ENCODE measurements at regions not wholly inside any gene's neighbourhood (a gene's known extent, or its start where the extent isn't known, plus 50 kb on each side); places are given as distances from the start of the nearest gene placed in this dataset.
"Not testable (repeated sequence)": the region's sequence is repeated elsewhere in the genome, so short reads cannot be mapped to it uniquely, and the experiment has no call there.

- Histone ChIP-seq H3K9ac (ENCODE audit: low read depth, low read length) (no peak overlapping the region), H3K27me3 (ENCODE audit: control insufficient read depth, insufficient read depth, low read length) (no peaks in the 10 kb centered on the region), H3K36me3 (ENCODE audit: control insufficient read depth, insufficient read depth, low read length) (no peaks in the 10 kb centered on the region), H3K4me3 (ENCODE audit: low read depth, low read length) (no peak overlapping the region), H3K9me3 (ENCODE audit: control insufficient read depth, insufficient read depth, low read length) (no peaks in the 10 kb centered on the region), H3K4me1 (ENCODE audit: control insufficient read depth, insufficient read depth, low read length) (peaks cover 4% of the 10 kb centered on the region)
Measured at GRCh38 chr5:100641833-100642232, 106.7 kb downstream of the FAM174A start.

GRCh38 chr5:100643473-100643872, 108.3 kb downstream of the FAM174A start:
- no peaks in the 10 kb centered on the region for H3K9me3 ChIP-seq (ENCODE audit: control insufficient read depth, insufficient read depth, low read length)
- no peak overlapping the region for H3K9ac ChIP-seq (ENCODE audit: low read depth, low read length)
- H3K36me3 ChIP-seq (ENCODE audit: control insufficient read depth, insufficient read depth, low read length), result no peaks in the 10 kb centered on the region
- H3K4me3 ChIP-seq (ENCODE audit: low read depth, low read length), result no peak overlapping the region
- H3K27me3 ChIP-seq (ENCODE audit: control insufficient read depth, insufficient read depth, low read length), result no peaks in the 10 kb centered on the region
- H3K4me1 ChIP-seq (ENCODE audit: control insufficient read depth, insufficient read depth, low read length), result peaks cover 4% of the 10 kb centered on the region

- Histone ChIP-seq H3K27me3 (ENCODE audit: control insufficient read depth, insufficient read depth, low read length) (no peaks in the 10 kb centered on the region), H3K4me1 (ENCODE audit: control insufficient read depth, insufficient read depth, low read length) (peaks cover 4% of the 10 kb centered on the region), H3K9me3 (ENCODE audit: control insufficient read depth, insufficient read depth, low read length) (no peaks in the 10 kb centered on the region), H3K4me3 (ENCODE audit: low read depth, low read length) (no peak overlapping the region), H3K36me3 (ENCODE audit: control insufficient read depth, insufficient read depth, low read length) (no peaks in the 10 kb centered on the region), H3K9ac (ENCODE audit: low read depth, low read length) (no peak overlapping the region)
Measured at GRCh38 chr5:100644185-100644584, 109.0 kb downstream of the FAM174A start.

- Histone ChIP-seq H3K4me1 (ENCODE audit: control insufficient read depth, insufficient read depth, low read length) (peaks cover 4% of the 10 kb centered on the region), H3K4me3 (ENCODE audit: low read depth, low read length) (no peak overlapping the region), H3K27me3 (ENCODE audit: control insufficient read depth, insufficient read depth, low read length) (no peaks in the 10 kb centered on the region), H3K36me3 (ENCODE audit: control insufficient read depth, insufficient read depth, low read length) (no peaks in the 10 kb centered on the region), H3K9ac (ENCODE audit: low read depth, low read length) (no peak overlapping the region), H3K9me3 (ENCODE audit: control insufficient read depth, insufficient read depth, low read length) (no peaks in the 10 kb centered on the region)
Measured at GRCh38 chr5:100644776-100645175, 109.6 kb downstream of the FAM174A start.

GRCh38 chr5:100646011-100646410, 110.8 kb downstream of the FAM174A start:
- H3K4me3 ChIP-seq (ENCODE audit: low read depth, low read length), result no peak overlapping the region
- no peaks in the 10 kb centered on the region for H3K9me3 ChIP-seq (ENCODE audit: control insufficient read depth, insufficient read depth, low read length)
- no peaks in the 10 kb centered on the region for H3K36me3 ChIP-seq (ENCODE audit: control insufficient read depth, insufficient read depth, low read length)
- H3K4me1 ChIP-seq (ENCODE audit: control insufficient read depth, insufficient read depth, low read length), result peaks cover 4% of the 10 kb centered on the region
- H3K27me3 ChIP-seq (ENCODE audit: control insufficient read depth, insufficient read depth, low read length), result no peaks in the 10 kb centered on the region
- no peak overlapping the region for H3K9ac ChIP-seq (ENCODE audit: low read depth, low read length)

- Histone ChIP-seq H3K4me1 (ENCODE audit: control insufficient read depth, insufficient read depth, low read length) (peaks cover 4% of the 10 kb centered on the region), H3K4me3 (ENCODE audit: low read depth, low read length) (no peak overlapping the region), H3K9ac (ENCODE audit: low read depth, low read length) (no peak overlapping the region), H3K27me3 (ENCODE audit: control insufficient read depth, insufficient read depth, low read length) (no peaks in the 10 kb centered on the region), H3K36me3 (ENCODE audit: control insufficient read depth, insufficient read depth, low read length) (no peaks in the 10 kb centered on the region), H3K9me3 (ENCODE audit: control insufficient read depth, insufficient read depth, low read length) (no peaks in the 10 kb centered on the region)
Measured at GRCh38 chr5:100646691-100647090, 111.5 kb downstream of the FAM174A start.

- peak overlapping the region; percentile 50 for H3K9ac ChIP-seq (ENCODE audit: low read depth, low read length)
- H3K4me3 ChIP-seq (ENCODE audit: low read depth, low read length), result no peak overlapping the region
- no peaks in the 10 kb centered on the region for H3K9me3 ChIP-seq (ENCODE audit: control insufficient read depth, insufficient read depth, low read length)
- no peaks in the 10 kb centered on the region for H3K27me3 ChIP-seq (ENCODE audit: control insufficient read depth, insufficient read depth, low read length)
- peaks cover 4% of the 10 kb centered on the region for H3K4me1 ChIP-seq (ENCODE audit: control insufficient read depth, insufficient read depth, low read length)
- H3K36me3 ChIP-seq (ENCODE audit: control insufficient read depth, insufficient read depth, low read length), result no peaks in the 10 kb centered on the region
Measured at GRCh38 chr5:100647461-100648230, 112.5 kb downstream of the FAM174A start.

GRCh38 chr5:100654895-100655294, 119.7 kb downstream of the FAM174A start:
- no peak overlapping the region for H3K4me3 ChIP-seq (ENCODE audit: low read depth, low read length)
- H3K4me1 ChIP-seq (ENCODE audit: control insufficient read depth, insufficient read depth, low read length), result no peaks in the 10 kb centered on the region
- H3K36me3 ChIP-seq (ENCODE audit: control insufficient read depth, insufficient read depth, low read length), result no peaks in the 10 kb centered on the region
- H3K9me3 ChIP-seq (ENCODE audit: control insufficient read depth, insufficient read depth, low read length), result no peaks in the 10 kb centered on the region
- H3K27me3 ChIP-seq (ENCODE audit: control insufficient read depth, insufficient read depth, low read length), result no peaks in the 10 kb centered on the region
- no peak overlapping the region for H3K9ac ChIP-seq (ENCODE audit: low read depth, low read length)

- not testable (repeated sequence) for H3K27me3 ChIP-seq (ENCODE audit: control insufficient read depth, insufficient read depth, low read length); H3K4me1 ChIP-seq (ENCODE audit: control insufficient read depth, insufficient read depth, low read length); H3K9ac ChIP-seq (ENCODE audit: low read depth, low read length); H3K4me3 ChIP-seq (ENCODE audit: low read depth, low read length); H3K36me3 ChIP-seq (ENCODE audit: control insufficient read depth, insufficient read depth, low read length); H3K9me3 ChIP-seq (ENCODE audit: control insufficient read depth, insufficient read depth, low read length)
Measured at GRCh38 chr5:100656771-100657170, 121.6 kb downstream of the FAM174A start.

- Histone ChIP-seq H3K36me3 (ENCODE audit: control insufficient read depth, insufficient read depth, low read length) (no peaks in the 10 kb centered on the region), H3K4me1 (ENCODE audit: control insufficient read depth, insufficient read depth, low read length) (no peaks in the 10 kb centered on the region), H3K4me3 (ENCODE audit: low read depth, low read length) (no peak overlapping the region), H3K9me3 (ENCODE audit: control insufficient read depth, insufficient read depth, low read length) (no peaks in the 10 kb centered on the region), H3K27me3 (ENCODE audit: control insufficient read depth, insufficient read depth, low read length) (no peaks in the 10 kb centered on the region), H3K9ac (ENCODE audit: low read depth, low read length) (no peak overlapping the region)
Measured at GRCh38 chr5:100659080-100659795, 124.1 kb downstream of the FAM174A start.

- no peak overlapping the region for H3K4me3 ChIP-seq (ENCODE audit: low read depth, low read length)
- H3K4me1 ChIP-seq (ENCODE audit: control insufficient read depth, insufficient read depth, low read length), result no peaks in the 10 kb centered on the region
- H3K9me3 ChIP-seq (ENCODE audit: control insufficient read depth, insufficient read depth, low read length), result no peaks in the 10 kb centered on the region
- no peaks in the 10 kb centered on the region for H3K27me3 ChIP-seq (ENCODE audit: control insufficient read depth, insufficient read depth, low read length)
- no peak overlapping the region for H3K9ac ChIP-seq (ENCODE audit: low read depth, low read length)
- H3K36me3 ChIP-seq (ENCODE audit: control insufficient read depth, insufficient read depth, low read length), result no peaks in the 10 kb centered on the region
Measured at GRCh38 chr5:100664140-100664539, 129.0 kb downstream of the FAM174A start.

- no peaks in the 10 kb centered on the region for H3K36me3 ChIP-seq (ENCODE audit: control insufficient read depth, insufficient read depth, low read length)
- no peak overlapping the region for H3K4me3 ChIP-seq (ENCODE audit: low read depth, low read length)
- H3K9ac ChIP-seq (ENCODE audit: low read depth, low read length), result no peak overlapping the region
- H3K4me1 ChIP-seq (ENCODE audit: control insufficient read depth, insufficient read depth, low read length), result no peaks in the 10 kb centered on the region
- H3K9me3 ChIP-seq (ENCODE audit: control insufficient read depth, insufficient read depth, low read length), result no peaks in the 10 kb centered on the region
- H3K27me3 ChIP-seq (ENCODE audit: control insufficient read depth, insufficient read depth, low read length), result no peaks in the 10 kb centered on the region
Measured at GRCh38 chr5:100667161-100667630, 132.0 kb downstream of the FAM174A start.
